CD14-positive monocyte (primary cell): ENCODE measurements at regions not wholly inside any gene's neighbourhood (a gene's known extent, or its start where the extent isn't known, plus 50 kb on each side); places are given as distances from the start of the nearest gene placed in this dataset.

ENCODE experiments used
- DNase-seq, 3 donors: peaks; one replicate each; pipeline ENCODE4 v3.0.0-alpha.2; 2011 to 2022
- H2AFZ ChIP-seq: 2 replicates; pipeline ENCODE4 v1.6.0; 2012; ENCODE audit warnings: mild to moderate bottlenecking, low read depth, low read length, inconsistent platforms; ENCODE audit not compliant: insufficient read depth, poor library complexity, severe bottlenecking
- H3K27ac ChIP-seq, 2 donors: 1 replicate in 1 of 2; 2 replicates in 1 of 2; pipeline ENCODE4 v1.5.1; 2012 to 2013; ENCODE audit warnings: low read length in 2 of 2, control low read depth in 1 of 2, inconsistent platforms in 1 of 2, low read depth in 1 of 2, mild to moderate bottlenecking in 1 of 2
- H3K27me3 ChIP-seq, 2 donors: one replicate each; pipeline versions ENCODE4 v1.6.0 to v1.6.1; 2011 to 2013; ENCODE audit warnings: low read length in 2 of 2; ENCODE audit not compliant: control insufficient read depth in 2 of 2, insufficient read depth in 2 of 2
- H3K36me3 ChIP-seq, 2 donors: replicated peaks in 1 of 2; 1 replicate in 1 of 2; 2 replicates in 1 of 2; pipeline versions ENCODE4 v1.5.1 to v1.6.1; 2012 to 2013; ENCODE audit warnings: low read length in 2 of 2, control low read depth in 1 of 2, inconsistent platforms in 1 of 2, mild to moderate bottlenecking in 1 of 2; ENCODE audit not compliant: insufficient read depth in 2 of 2, control insufficient read depth in 1 of 2
- H3K4me1 ChIP-seq, 2 donors: 1 replicate in 1 of 2; 2 replicates in 1 of 2; pipeline versions ENCODE4 v1.5.1 to v1.6.1; 2012 to 2013; ENCODE audit warnings: low read length in 2 of 2, control low read depth in 1 of 2, inconsistent platforms in 1 of 2, mild to moderate bottlenecking in 1 of 2, moderate library complexity in 1 of 2; ENCODE audit not compliant: insufficient read depth in 2 of 2, control insufficient read depth in 1 of 2
- H3K4me2 ChIP-seq: replicated peaks from 2 replicates; pipeline ENCODE3; 2012; ENCODE audit warnings: low read length, moderate library complexity, mild to moderate bottlenecking; ENCODE audit not compliant: poor library complexity, severe bottlenecking; ENCODE audit errors: extremely low read depth
- H3K4me3 ChIP-seq, 3 experiments: fragments of 200-600 bp in 1 of 3; sonication (generic) in 1 of 3; replicated peaks in 1 of 3; 1 replicate in 2 of 3; 2 replicates in 1 of 3; pipeline ENCODE4 v1.5.1; 2011 to 2013; ENCODE audit warnings: low read length in 3 of 3, mild to moderate bottlenecking in 3 of 3, control low read depth in 2 of 3, low read depth in 2 of 3, inconsistent platforms in 1 of 3, moderate library complexity in 1 of 3
- H3K79me2 ChIP-seq: 2 replicates; pipeline ENCODE4 v1.6.0; 2012; ENCODE audit warnings: mild to moderate bottlenecking, control low read depth, inconsistent platforms, low read length, moderate library complexity; ENCODE audit not compliant: insufficient read depth
- H3K9ac ChIP-seq: 2 replicates; pipeline ENCODE4 v1.6.0; 2017; ENCODE audit warnings: low read length, mild to moderate bottlenecking; ENCODE audit not compliant: insufficient read depth, poor library complexity, severe bottlenecking
- H3K9me3 ChIP-seq, 2 donors: replicated peaks in 1 of 2; 1 replicate in 1 of 2; 2 replicates in 1 of 2; pipeline versions ENCODE4 v1.5.1 to v1.6.1; 2012 to 2013; ENCODE audit warnings: low read length in 2 of 2, control low read depth in 1 of 2; ENCODE audit not compliant: control insufficient read depth in 1 of 2, insufficient read depth in 1 of 2
- H4K20me1 ChIP-seq: 2 replicates; pipeline ENCODE4 v1.6.0; 2012; ENCODE audit warnings: mild to moderate bottlenecking, low read length, control low read depth, moderate library complexity; ENCODE audit not compliant: insufficient read depth
- H3K27ac Mint-ChIP-seq, 7 donors: one replicate each; pipeline ENCODE4 v1.8.0; 2020; ENCODE audit warnings: mild to moderate bottlenecking in 7 of 7, mixed read lengths in 7 of 7, moderate library complexity in 6 of 7, inconsistent platforms in 2 of 7
- H3K27me3 Mint-ChIP-seq, 3 donors: one replicate each; pipeline ENCODE4 v1.8.0; 2021 to 2022; ENCODE audit warnings: low read depth in 3 of 3, mild to moderate bottlenecking in 3 of 3, mixed read lengths in 3 of 3, moderate library complexity in 3 of 3, inconsistent platforms in 1 of 3
- H3K36me3 Mint-ChIP-seq, 2 donors: one replicate each; pipeline ENCODE4 v1.8.0; 2020; ENCODE audit warnings: mixed read lengths in 2 of 2, inconsistent platforms in 1 of 2, mild to moderate bottlenecking in 1 of 2
- H3K4me1 Mint-ChIP-seq: one replicate; pipeline ENCODE4 v1.8.0; 2020; ENCODE audit warnings: mild to moderate bottlenecking, mixed read lengths
- H3K4me3 Mint-ChIP-seq, 2 donors: one replicate each; pipeline ENCODE4 v1.8.0; 2020; ENCODE audit warnings: mild to moderate bottlenecking in 2 of 2, mixed read lengths in 2 of 2, moderate library complexity in 1 of 2
- H3K9me3 Mint-ChIP-seq, 7 donors: one replicate each; pipeline ENCODE4 v1.8.0; 2020 to 2022; ENCODE audit warnings: mixed read lengths in 7 of 7, mild to moderate bottlenecking in 6 of 7, moderate library complexity in 6 of 7, inconsistent platforms in 2 of 7
- CTCF ChIP-seq: fragments of 200-600 bp; IDR thresholded peaks from one replicate; pipeline ENCODE4 v1.8.0; 2022; ENCODE audit warnings: antibody characterized with exemption, mild to moderate bottlenecking
- WGBS: methylation state at CpG from one replicate; pipeline ENCODE4 v1.1.5; 2013; ENCODE audit warnings: missing lambda C conversion rate; ENCODE audit not compliant: insufficient coverage; 5-methylcytosine and 5-hydroxymethylcytosine counted together
- intact Hi-C, 2 donors: fragments of 100-400 bp; cut with micrococcal nuclease; formaldehyde crosslinking; loops; one replicate each; pipeline versions ENCODE4 v1.15.0 to v1.15.1; 2023

DNA sequence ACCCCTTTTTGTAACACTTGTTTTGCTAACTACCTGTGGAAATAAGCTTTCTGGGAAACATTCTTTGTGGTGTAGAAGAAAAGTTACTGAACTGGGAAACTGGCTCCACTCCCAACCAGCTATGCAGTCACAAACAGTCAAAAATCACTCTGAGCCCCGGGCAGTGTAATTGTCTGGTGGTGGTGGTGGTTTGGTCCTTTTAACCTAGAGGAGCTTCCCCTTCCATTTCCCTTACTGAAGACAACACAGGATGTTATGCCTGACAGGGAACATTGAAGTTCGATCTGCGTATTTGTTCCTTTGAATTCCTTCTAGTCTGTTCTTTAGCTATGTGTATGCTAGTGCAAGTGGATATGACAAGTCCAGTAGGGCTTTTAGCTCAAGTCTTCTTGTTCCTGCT lies 56.8 kb upstream of the TBCA start:
- Histone ChIP-seq H4K20me1 (no peaks in the 10 kb centered on the region), H3K4me2 (no peak overlapping the region), H3K9ac (no peak overlapping the region), H3K9me3 (no peaks in the 10 kb centered on the region), H3K27me3 (peaks cover 2 to 16% of the 10 kb centered on the region in 2 donors), H3K36me3 (no peaks in the 10 kb centered on the region), H3K4me3 (no peak overlapping the region), H3K27ac (no peak overlapping the region), H3K79me2 (no peaks in the 10 kb centered on the region), H2AFZ (no peak overlapping the region), H3K4me1 (no peaks in the 10 kb centered on the region)
- intact Hi-C loops = no loop called here
- DNase-seq = no peak
- Mint-ChIP-seq H3K9me3 (peaks cover 0 to 2% (median 0%) of the 10 kb centered on the region in 7 donors), H3K27ac (no peak overlapping the region), H3K27me3 (peaks cover 2 to 24% (median 10%) of the 10 kb centered on the region in 3 donors), H3K4me3 (no peak overlapping the region), H3K36me3 (no peaks in the 10 kb centered on the region), H3K4me1 (no peaks in the 10 kb centered on the region)
- WGBS = no CpG with 5 or more reads among the region's 3 CpGs
- TF ChIP-seq CTCF = no peak

- Histone ChIP-seq H3K4me2 (no peak overlapping the region), H3K36me3 (no peaks in the 10 kb centered on the region), H3K9me3 (no peaks in the 10 kb centered on the region), H4K20me1 (no peaks in the 10 kb centered on the region), H3K4me1 (no peaks in the 10 kb centered on the region), H3K27ac (no peak overlapping the region), H3K27me3 (peaks cover 2 to 16% of the 10 kb centered on the region in 2 donors), H3K9ac (no peak overlapping the region), H3K4me3 (no peak overlapping the region), H3K79me2 (no peaks in the 10 kb centered on the region), H2AFZ (no peak overlapping the region)
- H3K27me3 Mint-ChIP-seq = peaks cover 2 to 25% (median 13%) of the 10 kb centered on the region in 3 donors
- WGBS = 95% methylated on average over 2 of the region's 5 CpGs
- H3K4me1 Mint-ChIP-seq = no peaks in the 10 kb centered on the region
- TF ChIP-seq CTCF = no peak
- no peak overlapping the region for H3K4me3 Mint-ChIP-seq
- peaks cover 0 to 2% (median 0%) of the 10 kb centered on the region in 7 donors for H3K9me3 Mint-ChIP-seq
- H3K36me3 Mint-ChIP-seq = no peaks in the 10 kb centered on the region
- DNase-seq = no peak
- no peak overlapping the region for H3K27ac Mint-ChIP-seq
- intact Hi-C loops = no loop called here
Observed at GRCh38 chr5:77832166-77832770, 56.1 kb upstream of the TBCA start.
